Left lung (tissue), 4 donors: ENCODE measurements at regions not wholly inside any gene's neighbourhood (a gene's known extent, or its start where the extent isn't known, plus 50 kb on each side); places are given as distances from the start of the nearest gene placed in this dataset.

ENCODE experiments used
- ATAC-seq: fragments of 200-7000 bp; cut with Tn5 transposase; one replicate; pipeline ENCODE4 v1.9.1; 2020; ENCODE audit warnings: moderate library complexity
- DNase-seq, 4 donors: peaks; one replicate each; pipeline ENCODE4 v3.0.0-alpha.2; 2013 to 2020
- H3K27ac ChIP-seq, 2 donors: fragments of 200-600 bp; sonication (generic) in 1 of 2; one replicate each; pipeline versions ENCODE4 v1.5.0 to v1.8.0; 2020 to 2021
- H3K27me3 ChIP-seq, 2 donors: fragments of 200-600 bp; sonication (generic) in 1 of 2; one replicate each; pipeline versions ENCODE4 v1.5.0 to v1.8.0; 2020 to 2021
- H3K36me3 ChIP-seq, 2 donors: fragments of 200-600 bp; sonication (generic) in 1 of 2; one replicate each; pipeline versions ENCODE4 v1.5.0 to v1.8.0; 2020 to 2021
- H3K4me1 ChIP-seq, 2 donors: fragments of 200-600 bp; one replicate each; pipeline ENCODE4 v1.8.0; 2021
- H3K4me3 ChIP-seq, 2 donors: fragments of 200-600 bp; sonication (generic) in 1 of 2; one replicate each; pipeline versions ENCODE4 v1.5.0 to v1.8.0; 2020 to 2021; ENCODE audit warnings: mild to moderate bottlenecking in 1 of 2
- H3K9me3 ChIP-seq, 2 donors: fragments of 200-600 bp; sonication (generic) in 1 of 2; one replicate each; pipeline versions ENCODE4 v1.5.0 to v1.8.0; 2020 to 2021
- CTCF ChIP-seq, 2 donors: fragments of 200-600 bp; sonication (generic) in 1 of 2; IDR thresholded peaks; one replicate each; pipeline versions ENCODE4 v1.5.0 to v1.8.0; 2021; ENCODE audit warnings: antibody characterized with exemption in 2 of 2
- intact Hi-C, 2 donors: fragments of 100-400 bp; cut with DNase I; formaldehyde crosslinking; loops; one replicate each; pipeline versions ENCODE4 v1.11.2 to v1.14.2; 2022
- donor health status: DM: no; HTN: yes; CAD: no.
- donor health status: DM: no; HTN: no; CAD: no.

- Histone ChIP-seq H3K4me1 (peaks cover 0 to 9% of the 10 kb centered on the region in 2 donors), H3K27ac (no peak overlapping the region), H3K4me3 (no peak overlapping the region), H3K27me3 (no peaks in the 10 kb centered on the region), H3K9me3 (no peaks in the 10 kb centered on the region), H3K36me3 (no peaks in the 10 kb centered on the region)
- no peak for TF ChIP-seq CTCF (IDR thresholded peaks at IDR 0.05)
- no peak for DNase-seq
- no peak for ATAC-seq
- intact Hi-C loops: no loop called here
Observed at GRCh38 chr15:81056304-81056703, 55.6 kb downstream of the TLNRD1 start.

GRCh38 chr15:81060470-81060869, 59.7 kb downstream of the TLNRD1 start:
- DNase-seq (no peak), ATAC-seq (no peak)
- H3K4me1 ChIP-seq: peaks cover 0 to 9% of the 10 kb centered on the region in 2 donors
- H3K4me3 ChIP-seq: no peak overlapping the region
- H3K9me3 ChIP-seq: no peaks in the 10 kb centered on the region
- H3K27me3 ChIP-seq: no peaks in the 10 kb centered on the region
- intact Hi-C loops: no loop called here
- H3K36me3 ChIP-seq: no peaks in the 10 kb centered on the region
- TF ChIP-seq CTCF (IDR thresholded peaks at IDR 0.05): no peak
- H3K27ac ChIP-seq: no peak overlapping the region

GRCh38 chr15:81060907-81061306, 60.2 kb downstream of the TLNRD1 start:
- H3K27ac ChIP-seq: no peak overlapping the region
- no peak overlapping the region for H3K4me3 ChIP-seq
- no peak for TF ChIP-seq CTCF (IDR thresholded peaks at IDR 0.05)
- no peaks in the 10 kb centered on the region for H3K36me3 ChIP-seq
- H3K27me3 ChIP-seq: no peaks in the 10 kb centered on the region
- intact Hi-C loops: no loop called here
- peaks cover 0 to 8% of the 10 kb centered on the region in 2 donors for H3K4me1 ChIP-seq
- DNase-seq (no peak), ATAC-seq (no peak)
- no peaks in the 10 kb centered on the region for H3K9me3 ChIP-seq

GRCh38 chr15:81061490-81062253, 60.9 kb downstream of the TLNRD1 start:
- Histone ChIP-seq H3K9me3 (no peaks in the 10 kb centered on the region), H3K27me3 (no peaks in the 10 kb centered on the region), H3K27ac (no peak overlapping the region), H3K4me3 (no peak overlapping the region), H3K4me1 (peaks cover 0 to under 1% of the 10 kb centered on the region in 2 donors), H3K36me3 (no peaks in the 10 kb centered on the region)
- DNase-seq (no peak), ATAC-seq (no peak)
- intact Hi-C loops: no loop called here
- TF ChIP-seq CTCF (IDR thresholded peaks at IDR 0.05): no peak

- H3K36me3 ChIP-seq: no peaks in the 10 kb centered on the region
- H3K4me3 ChIP-seq: no peak overlapping the region
- H3K27me3 ChIP-seq: no peaks in the 10 kb centered on the region
- intact Hi-C loops: no loop called here
- no peak overlapping the region for H3K27ac ChIP-seq
- no peak for TF ChIP-seq CTCF (IDR thresholded peaks at IDR 0.05)
- DNase-seq (no peak), ATAC-seq (no peak)
- no peaks in the 10 kb centered on the region for H3K4me1 ChIP-seq
- no peaks in the 10 kb centered on the region for H3K9me3 ChIP-seq
Observed at GRCh38 chr15:81062937-81063336, 62.2 kb downstream of the TLNRD1 start.
